ENCODE measurements at regions not wholly inside any gene's neighbourhood (a gene's known extent, or its start where the extent isn't known, plus 50 kb on each side); places are given as distances from the start of the nearest gene placed in this dataset.

DNA sequence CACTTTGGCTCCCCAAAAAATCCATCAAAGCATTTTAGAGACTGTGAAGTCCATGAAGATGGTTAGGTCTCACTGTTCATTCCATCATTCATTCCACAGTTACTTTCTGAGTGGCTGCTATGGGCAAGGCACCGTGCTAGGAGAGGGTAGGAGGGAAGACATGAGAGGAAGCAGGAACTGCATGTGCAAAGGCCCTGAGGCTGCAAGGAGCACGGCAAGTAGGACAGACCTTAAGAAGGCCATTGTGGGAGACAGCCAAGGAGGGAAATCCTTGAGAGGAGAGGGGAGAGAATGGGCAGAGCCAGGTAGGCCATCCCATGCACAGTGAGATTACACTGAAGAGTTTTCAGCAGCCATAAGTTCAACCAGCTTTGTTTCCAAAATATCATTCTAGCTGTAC, 196.2 kb upstream of the DYNLRB2 start:
- H3K27me3 ChIP-seq (ENCODE audit: insufficient read depth in 3 of 3, low read length in 2 of 3): no peaks in the 10 kb centered on the region
- no peak overlapping the region for H3K4me3 ChIP-seq
- intact Hi-C loops (cut with DNase I): no loop called here
- WGBS, 3 donors: 89 to 92% (median 90%) methylated on average over 2 of the region's 2 CpGs
- no peak for DNase-seq
- no peaks in the 10 kb centered on the region for H3K4me1 ChIP-seq
- TF ChIP-seq, protein P1, sequence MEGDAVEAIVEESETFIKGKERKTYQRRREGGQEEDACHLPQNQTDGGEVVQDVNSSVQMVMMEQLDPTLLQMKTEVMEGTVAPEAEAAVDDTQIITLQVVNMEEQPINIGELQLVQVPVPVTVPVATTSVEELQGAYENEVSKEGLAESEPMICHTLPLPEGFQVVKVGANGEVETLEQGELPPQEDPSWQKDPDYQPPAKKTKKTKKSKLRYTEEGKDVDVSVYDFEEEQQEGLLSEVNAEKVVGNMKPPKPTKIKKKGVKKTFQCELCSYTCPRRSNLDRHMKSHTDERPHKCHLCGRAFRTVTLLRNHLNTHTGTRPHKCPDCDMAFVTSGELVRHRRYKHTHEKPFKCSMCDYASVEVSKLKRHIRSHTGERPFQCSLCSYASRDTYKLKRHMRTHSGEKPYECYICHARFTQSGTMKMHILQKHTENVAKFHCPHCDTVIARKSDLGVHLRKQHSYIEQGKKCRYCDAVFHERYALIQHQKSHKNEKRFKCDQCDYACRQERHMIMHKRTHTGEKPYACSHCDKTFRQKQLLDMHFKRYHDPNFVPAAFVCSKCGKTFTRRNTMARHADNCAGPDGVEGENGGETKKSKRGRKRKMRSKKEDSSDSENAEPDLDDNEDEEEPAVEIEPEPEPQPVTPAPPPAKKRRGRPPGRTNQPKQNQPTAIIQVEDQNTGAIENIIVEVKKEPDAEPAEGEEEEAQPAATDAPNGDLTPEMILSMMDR (IDR thresholded peaks at IDR 0.05): no peak
- no peak overlapping the region for H3K27ac ChIP-seq
- no peaks in the 10 kb centered on the region for H3K9me3 ChIP-seq
- no peak for ATAC-seq
- H3K36me3 ChIP-seq (ENCODE audit: insufficient read depth in 1 of 2, low read depth in 1 of 2): no peaks in the 10 kb centered on the region

DNA sequence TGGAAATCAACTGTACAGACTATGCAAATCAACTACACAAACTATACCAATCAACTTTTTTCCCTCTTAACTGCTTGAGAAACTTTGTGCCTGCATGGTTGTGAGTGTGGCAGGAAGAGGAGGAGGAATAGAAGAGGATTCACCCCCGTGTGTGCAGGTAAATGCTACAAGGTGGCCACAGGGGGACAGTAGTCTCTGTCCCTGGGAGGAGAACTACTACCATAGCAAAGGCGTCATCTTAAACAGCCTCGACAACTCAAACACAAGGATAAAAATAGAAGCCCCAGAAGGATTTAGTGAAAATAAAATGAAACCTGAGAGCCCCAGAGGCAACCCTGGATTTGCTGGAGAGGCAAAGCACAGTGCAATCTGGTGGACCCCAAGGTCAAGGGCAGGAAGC, 199.5 kb upstream of the DYNLRB2 start:
- Histone ChIP-seq H3K36me3 (ENCODE audit: insufficient read depth in 1 of 2, low read depth in 1 of 2) (no peaks in the 10 kb centered on the region), H3K4me3 (no peak overlapping the region), H3K27ac (no peak overlapping the region), H3K4me1 (no peaks in the 10 kb centered on the region), H3K9me3 (no peaks in the 10 kb centered on the region), H3K27me3 (ENCODE audit: insufficient read depth in 3 of 3, low read length in 2 of 3) (peaks cover 0 to 3% (median 0%) of the 10 kb centered on the region in 3 donors)
- intact Hi-C loops (cut with DNase I): no loop called here
- DNase-seq (no peak), ATAC-seq (no peak)
- TF ChIP-seq, protein P1 (IDR thresholded peaks at IDR 0.05): no peak
- WGBS, 3 donors: 18 to 32% (median 21%) methylated on average over 3 of the region's 3 CpGs

DNA sequence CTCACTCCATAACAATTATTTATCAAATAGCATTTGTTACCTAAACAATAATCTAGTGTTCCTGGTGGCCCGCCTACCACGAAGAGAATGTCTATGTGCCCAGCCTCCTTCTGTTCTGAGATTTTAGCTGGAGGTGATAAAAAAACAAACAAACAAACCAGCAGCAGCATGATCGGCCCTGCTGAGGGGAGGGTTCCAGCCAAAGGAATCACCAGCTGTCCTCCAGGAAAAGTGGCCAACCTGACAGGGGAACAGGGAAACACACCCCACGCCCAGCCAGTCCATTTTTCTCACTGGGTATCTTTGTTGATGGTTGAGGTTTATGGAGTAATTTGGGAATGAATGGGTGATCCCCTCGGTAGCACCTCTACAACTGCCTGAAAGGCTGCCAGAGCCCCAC, 203.0 kb upstream of the DYNLRB2 start:
- H3K4me3 ChIP-seq: no peak overlapping the region
- ATAC-seq (no peak), DNase-seq (no peak)
- H3K9me3 ChIP-seq: no peaks in the 10 kb centered on the region
- peaks cover 0 to 4% (median 0%) of the 10 kb centered on the region in 3 donors for H3K27me3 ChIP-seq (ENCODE audit: insufficient read depth in 3 of 3, low read length in 2 of 3)
- TF ChIP-seq, protein P1 (IDR thresholded peaks at IDR 0.05): no peak
- intact Hi-C loops (cut with DNase I): no loop called here
- no peaks in the 10 kb centered on the region for H3K36me3 ChIP-seq (ENCODE audit: insufficient read depth in 1 of 2, low read depth in 1 of 2)
- WGBS, 3 donors: 50 to 51% (median 50%) methylated on average over 5 of the region's 5 CpGs
- H3K27ac ChIP-seq: no peak overlapping the region
- H3K4me1 ChIP-seq: no peaks in the 10 kb centered on the region

DNA sequence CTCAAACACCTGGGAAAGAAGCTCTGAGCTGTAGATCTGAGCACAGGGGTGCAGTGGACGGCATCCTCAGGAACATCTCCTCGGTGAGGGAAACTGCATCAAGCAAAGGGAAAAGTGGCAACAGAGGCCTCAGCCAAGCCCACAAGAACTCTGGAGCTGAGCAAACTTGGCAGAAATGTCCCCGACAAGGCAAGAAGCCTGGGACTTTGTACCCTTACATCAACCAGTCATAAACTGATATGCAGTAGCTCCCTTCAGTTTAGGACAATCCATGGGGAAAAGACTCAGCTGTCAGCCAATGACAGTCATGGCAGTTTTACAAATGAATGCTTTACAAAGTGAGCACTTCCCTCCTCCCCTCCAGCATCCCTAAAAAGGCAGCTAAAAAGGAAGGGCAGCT, 210.0 kb upstream of the DYNLRB2 start:
- Histone ChIP-seq H3K4me3 (no peak overlapping the region), H3K27me3 (ENCODE audit: insufficient read depth in 3 of 3, low read length in 2 of 3) (peaks cover 0 to 4% (median 1%) of the 10 kb centered on the region in 3 donors), H3K36me3 (ENCODE audit: insufficient read depth in 1 of 2, low read depth in 1 of 2) (no peaks in the 10 kb centered on the region), H3K4me1 (no peaks in the 10 kb centered on the region), H3K27ac (no peak overlapping the region), H3K9me3 (no peaks in the 10 kb centered on the region)
- intact Hi-C loops (cut with DNase I): no loop called here
- no peak for DNase-seq
- TF ChIP-seq, protein P1 (IDR thresholded peaks at IDR 0.05): no peak
- 76 to 82% (median 80%) methylated on average over 3 of the region's 3 CpGs for WGBS, 3 donors
- ATAC-seq: no peak

DNA sequence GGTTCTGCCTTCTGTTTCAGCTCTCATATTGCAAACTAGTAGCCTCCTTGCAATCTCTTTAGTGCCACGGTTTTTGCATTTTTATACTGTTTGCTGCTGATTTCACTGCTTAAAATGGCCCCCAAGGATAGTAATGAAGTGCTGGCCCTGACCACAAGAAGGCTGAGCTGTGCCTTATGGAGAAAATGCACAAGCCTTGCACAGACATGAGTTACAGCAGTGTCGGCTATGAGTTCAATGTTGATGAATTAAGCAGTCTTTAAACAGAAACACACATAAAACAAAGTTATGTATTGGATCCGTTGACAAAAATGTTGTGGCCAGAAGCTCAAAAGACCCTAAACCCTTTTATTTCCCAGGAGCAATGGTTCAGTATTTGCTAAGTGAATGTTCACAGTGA, 210.6 kb upstream of the DYNLRB2 start:
- H3K27me3 ChIP-seq (ENCODE audit: insufficient read depth in 3 of 3, low read length in 2 of 3): peaks cover 0 to 4% (median 1%) of the 10 kb centered on the region in 3 donors
- intact Hi-C loops (cut with DNase I): no loop called here
- TF ChIP-seq, protein P1 (IDR thresholded peaks at IDR 0.05): no peak
- H3K4me3 ChIP-seq: no peak overlapping the region
- no peaks in the 10 kb centered on the region for H3K9me3 ChIP-seq
- ATAC-seq (no peak), DNase-seq (no peak)
- no peaks in the 10 kb centered on the region for H3K4me1 ChIP-seq
- 74 to 80% (median 78%) methylated on average over 3 of the region's 3 CpGs for WGBS, 3 donors
- H3K36me3 ChIP-seq (ENCODE audit: insufficient read depth in 1 of 2, low read depth in 1 of 2): no peaks in the 10 kb centered on the region
- no peak overlapping the region for H3K27ac ChIP-seq
